Effector memory CD8-positive, alpha-beta T cell (primary cell): ENCODE measurements at regions not wholly inside any gene's neighbourhood (a gene's known extent, or its start where the extent isn't known, plus 50 kb on each side); places are given as distances from the start of the nearest gene placed in this dataset.
"Not testable (repeated sequence)": the region's sequence is repeated elsewhere in the genome, so short reads cannot be mapped to it uniquely, and the experiment has no call there.

ENCODE experiments used
- ATAC-seq: fragments of 150-1000 bp; cut with Tn5 transposase; replicated peaks from 2 replicates; pipeline ENCODE4 v1.10.0; 2021; ENCODE audit warnings: mild to moderate bottlenecking, moderate library complexity
- DNase-seq, 3 experiments: peaks; one replicate each; pipeline ENCODE4 v3.0.0; 2021
- H3K27ac Mint-ChIP-seq, 2 donors: one replicate each; pipeline ENCODE4 v1.8.0; 2022; ENCODE audit warnings: mild to moderate bottlenecking in 2 of 2, mixed read lengths in 2 of 2, moderate library complexity in 2 of 2
- H3K27me3 Mint-ChIP-seq, 2 donors: one replicate each; pipeline ENCODE4 v1.8.0; 2022; ENCODE audit warnings: mixed read lengths in 2 of 2
- H3K36me3 Mint-ChIP-seq: one replicate; pipeline ENCODE4 v1.8.0; 2022; ENCODE audit warnings: mild to moderate bottlenecking, moderate library complexity, mixed read lengths; ENCODE audit not compliant: insufficient read depth
- H3K4me1 Mint-ChIP-seq, 2 donors: one replicate each; pipeline ENCODE4 v1.8.0; 2022; ENCODE audit warnings: low read depth in 2 of 2, mixed read lengths in 2 of 2
- H3K4me3 Mint-ChIP-seq, 2 donors: one replicate each; pipeline ENCODE4 v1.8.0; 2022; ENCODE audit warnings: mild to moderate bottlenecking in 2 of 2, mixed read lengths in 2 of 2, moderate library complexity in 2 of 2
- H3K9me3 Mint-ChIP-seq, 2 donors: one replicate each; pipeline ENCODE4 v1.8.0; 2022; ENCODE audit warnings: mixed read lengths in 2 of 2

- Mint-ChIP-seq H3K4me1 (no peaks in the 10 kb centered on the region), H3K9me3 (peaks cover 0 to 8% of the 10 kb centered on the region in 2 donors), H3K4me3 (no peak overlapping the region), H3K36me3 (no peaks in the 10 kb centered on the region), H3K27me3 (no peaks in the 10 kb centered on the region), H3K27ac (no peak overlapping the region)
- no peak for DNase-seq
- ATAC-seq, result no peak
These were observed 87.2 kb upstream of the COL1A2 start for GRCh38 chr7:94307399-94308048.

GRCh38 chr7:94311515-94311914 lies 83.2 kb upstream of the COL1A2 start:
- DNase-seq (no peak), ATAC-seq (no peak)
- H3K9me3 Mint-ChIP-seq, result peaks cover 0 to 8% of the 10 kb centered on the region in 2 donors
- no peaks in the 10 kb centered on the region for H3K27me3 Mint-ChIP-seq
- H3K4me3 Mint-ChIP-seq, result no peak overlapping the region
- no peaks in the 10 kb centered on the region for H3K4me1 Mint-ChIP-seq
- no peaks in the 10 kb centered on the region for H3K36me3 Mint-ChIP-seq
- no peak overlapping the region for H3K27ac Mint-ChIP-seq

DNA sequence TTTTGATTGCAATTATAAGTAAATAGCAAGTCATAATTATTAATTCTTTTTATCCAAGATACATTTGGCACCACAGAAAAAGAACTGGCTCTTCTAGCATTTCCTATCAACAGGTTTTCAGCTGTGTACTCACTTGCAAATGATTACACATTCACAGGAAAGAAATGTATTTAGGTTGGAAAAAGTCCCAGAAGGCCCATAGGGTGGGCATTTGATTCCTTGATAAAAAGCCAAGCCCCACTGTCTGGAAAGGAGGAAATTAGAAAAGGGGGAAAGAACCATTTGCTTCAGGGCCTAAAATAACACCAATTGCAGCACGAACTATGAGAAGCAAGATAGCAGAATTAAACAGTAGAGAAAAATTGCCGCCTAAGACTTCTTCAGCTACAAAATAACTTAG lies 80.8 kb upstream of the COL1A2 start:
- peaks cover 0 to 4% of the 10 kb centered on the region in 2 donors for H3K9me3 Mint-ChIP-seq
- H3K4me3 Mint-ChIP-seq, result no peak overlapping the region
- H3K36me3 Mint-ChIP-seq, result no peaks in the 10 kb centered on the region
- ATAC-seq, result no peak
- no peaks in the 10 kb centered on the region for H3K27me3 Mint-ChIP-seq
- no peaks in the 10 kb centered on the region for H3K4me1 Mint-ChIP-seq
- H3K27ac Mint-ChIP-seq, result no peak overlapping the region
- no peak for DNase-seq

- Mint-ChIP-seq H3K36me3 (no peaks in the 10 kb centered on the region), H3K27me3 (no peaks in the 10 kb centered on the region), H3K9me3 (peaks cover 0 to 1% of the 10 kb centered on the region in 2 donors), H3K4me3 (no peak overlapping the region), H3K27ac (no peak overlapping the region), H3K4me1 (no peaks in the 10 kb centered on the region)
- no peak for DNase-seq
- no peak for ATAC-seq
These were observed 80.0 kb upstream of the COL1A2 start for GRCh38 chr7:94314413-94315410.

DNA sequence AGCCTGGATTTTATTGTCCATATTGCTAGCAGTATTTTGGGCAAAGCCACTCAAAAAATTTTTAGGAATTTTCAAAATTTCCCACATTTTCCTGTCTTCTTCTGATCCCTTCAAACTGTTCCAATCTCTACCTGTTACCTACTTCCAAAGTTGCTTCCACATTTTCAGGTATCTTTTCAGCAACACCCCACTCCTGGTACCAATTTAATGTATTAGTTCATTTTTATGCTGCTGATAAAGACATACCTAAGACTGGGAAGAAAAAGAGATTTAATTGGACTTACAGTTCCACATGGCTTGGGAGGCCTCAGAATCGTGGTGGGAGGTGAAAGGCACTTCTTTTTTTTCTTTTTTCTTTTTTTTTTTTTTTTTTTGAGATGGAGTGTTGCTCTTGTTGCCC lies 73.6 kb upstream of the COL1A2 start:
- H3K4me3 Mint-ChIP-seq, H3K4me1 Mint-ChIP-seq, ATAC-seq, H3K27me3 Mint-ChIP-seq, H3K9me3 Mint-ChIP-seq, DNase-seq, H3K36me3 Mint-ChIP-seq, H3K27ac Mint-ChIP-seq: not testable (repeated sequence)

- Mint-ChIP-seq H3K27ac (no peak overlapping the region), H3K9me3 (peaks cover 4 to 5% of the 10 kb centered on the region in 2 donors)
- ATAC-seq, result no peak
These were observed 70.9 kb upstream of the COL1A2 start for GRCh38 chr7:94323844-94324243.

DNA sequence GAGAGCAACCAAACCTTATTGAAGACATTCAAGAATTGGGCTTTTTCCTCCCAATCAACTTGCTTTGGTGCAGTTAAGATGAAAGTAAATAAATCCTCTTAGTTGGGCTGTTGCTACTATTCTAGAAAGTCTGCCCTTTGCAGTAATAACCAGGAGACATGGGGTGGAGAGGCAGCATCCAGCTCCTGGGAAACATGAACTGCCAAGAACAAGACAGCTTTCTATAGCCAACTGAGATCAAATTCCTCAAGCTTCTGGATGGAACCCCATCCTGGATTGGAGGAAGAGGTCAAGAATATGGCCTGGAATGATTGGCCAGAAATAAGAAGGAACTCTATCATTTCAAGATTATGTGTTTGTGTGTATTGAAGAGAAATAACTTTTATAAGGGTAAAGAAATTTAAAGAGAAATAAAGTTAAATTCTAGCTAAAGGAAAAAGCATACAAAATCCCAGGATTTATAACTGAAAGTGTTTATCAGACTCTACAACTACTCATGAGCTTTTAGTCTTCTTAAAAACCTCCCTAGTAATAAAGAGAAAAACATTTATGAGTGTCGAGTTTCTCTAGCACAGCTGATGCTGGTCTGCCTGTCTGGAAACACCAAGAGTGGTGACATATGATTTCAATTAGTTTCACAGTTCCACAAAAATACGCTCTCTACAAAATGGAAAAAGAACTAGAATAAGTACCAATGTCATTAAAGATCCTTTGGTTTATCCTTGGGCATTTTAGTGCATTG lies 70.1 kb upstream of the COL1A2 start:
- H3K4me3 Mint-ChIP-seq, result no peak overlapping the region
- ATAC-seq, result no peak
- H3K36me3 Mint-ChIP-seq, result peaks cover 2% of the 10 kb centered on the region
- H3K9me3 Mint-ChIP-seq, result peaks cover 4 to 5% of the 10 kb centered on the region in 2 donors
- H3K4me1 Mint-ChIP-seq, result no peaks in the 10 kb centered on the region
- H3K27ac Mint-ChIP-seq, result no peak overlapping the region
- no peak for DNase-seq
- no peaks in the 10 kb centered on the region for H3K27me3 Mint-ChIP-seq

More at GRCh38 chr7:94323844-94324243, 70.9 kb upstream of the COL1A2 start:
- DNase-seq, result no peak
- Mint-ChIP-seq H3K4me1 (no peaks in the 10 kb centered on the region), H3K36me3 (peaks cover 2% of the 10 kb centered on the region), H3K4me3 (no peak overlapping the region), H3K27me3 (no peaks in the 10 kb centered on the region)

GRCh38 chr7:94325122-94325475 lies 69.6 kb upstream of the COL1A2 start:
- no peaks in the 10 kb centered on the region for H3K27me3 Mint-ChIP-seq
- no peaks in the 10 kb centered on the region for H3K4me1 Mint-ChIP-seq
- no peak overlapping the region for H3K27ac Mint-ChIP-seq
- H3K4me3 Mint-ChIP-seq, result no peak overlapping the region
- peaks cover 2% of the 10 kb centered on the region for H3K36me3 Mint-ChIP-seq
- ATAC-seq (no peak), DNase-seq (no peak)
- H3K9me3 Mint-ChIP-seq, result peaks cover 4 to 5% of the 10 kb centered on the region in 2 donors

- no peak for ATAC-seq
- Mint-ChIP-seq H3K4me3 (no peak overlapping the region), H3K9me3 (no peaks in the 10 kb centered on the region), H3K27ac (no peak overlapping the region), H3K4me1 (no peaks in the 10 kb centered on the region), H3K36me3 (peaks cover 2% of the 10 kb centered on the region), H3K27me3 (no peaks in the 10 kb centered on the region)
- no peak for DNase-seq
These were observed 64.2 kb upstream of the COL1A2 start for GRCh38 chr7:94330269-94331020.

DNA sequence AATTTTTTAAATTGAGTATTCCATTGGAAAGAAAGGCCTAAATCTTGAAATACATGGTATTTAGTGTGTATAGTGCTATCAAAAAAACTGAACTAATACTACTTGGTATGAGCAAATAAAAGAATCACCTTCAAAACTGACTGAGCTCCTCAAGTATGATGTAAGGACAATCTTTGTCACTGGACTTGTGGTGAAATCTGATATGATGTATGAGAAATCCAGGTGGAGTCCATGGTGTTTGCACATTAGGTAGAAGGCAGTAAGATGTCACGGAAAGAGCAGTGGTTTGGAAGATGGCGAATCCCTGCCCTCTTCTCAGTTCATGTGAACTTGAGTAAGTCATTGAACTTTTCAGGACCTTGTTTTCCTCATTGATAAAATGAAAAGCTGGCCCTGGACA lies 62.1 kb upstream of the COL1A2 start:
- Mint-ChIP-seq H3K36me3 (peaks cover 2% of the 10 kb centered on the region), H3K9me3 (no peaks in the 10 kb centered on the region)

GRCh38 chr7:94333810-94334209 lies 60.9 kb upstream of the COL1A2 start:
- Mint-ChIP-seq H3K9me3 (no peaks in the 10 kb centered on the region), H3K4me1 (no peaks in the 10 kb centered on the region), H3K27ac (no peak overlapping the region), H3K27me3 (no peaks in the 10 kb centered on the region), H3K36me3 (no peaks in the 10 kb centered on the region), H3K4me3 (no peak overlapping the region)
- no peak for ATAC-seq
- no peak for DNase-seq

More for the DNA sequence above, 62.1 kb upstream of the COL1A2 start:
- H3K4me3 Mint-ChIP-seq, result no peak overlapping the region
- no peaks in the 10 kb centered on the region for H3K27me3 Mint-ChIP-seq
- DNase-seq (no peak), ATAC-seq (no peak)
- no peak overlapping the region for H3K27ac Mint-ChIP-seq
- H3K4me1 Mint-ChIP-seq, result no peaks in the 10 kb centered on the region

DNA sequence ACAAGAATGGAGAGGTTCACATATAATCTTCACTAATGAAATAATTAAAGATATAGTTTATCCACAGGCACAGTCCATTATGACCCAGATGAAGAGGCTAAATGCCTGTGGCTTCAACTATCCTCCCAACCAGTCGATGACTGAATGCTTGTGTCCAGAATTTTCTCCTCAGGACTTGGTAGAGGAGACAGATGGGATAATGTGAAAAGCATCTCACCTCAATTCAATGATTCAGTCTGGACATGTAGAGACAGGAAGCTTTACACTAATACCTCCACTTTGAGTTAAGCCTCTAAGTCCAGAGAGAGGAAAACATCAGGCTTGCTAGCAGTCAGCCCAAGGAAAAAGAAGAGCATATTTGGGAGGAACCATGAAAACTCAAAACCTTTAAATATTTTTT lies 59.1 kb upstream of the COL1A2 start:
- H3K9me3 Mint-ChIP-seq, result no peaks in the 10 kb centered on the region
- no peaks in the 10 kb centered on the region for H3K36me3 Mint-ChIP-seq
- DNase-seq (no peak), ATAC-seq (no peak)
- no peak overlapping the region for H3K27ac Mint-ChIP-seq
- H3K27me3 Mint-ChIP-seq, result no peaks in the 10 kb centered on the region
- H3K4me3 Mint-ChIP-seq, result no peak overlapping the region
- H3K4me1 Mint-ChIP-seq, result no peaks in the 10 kb centered on the region

DNA sequence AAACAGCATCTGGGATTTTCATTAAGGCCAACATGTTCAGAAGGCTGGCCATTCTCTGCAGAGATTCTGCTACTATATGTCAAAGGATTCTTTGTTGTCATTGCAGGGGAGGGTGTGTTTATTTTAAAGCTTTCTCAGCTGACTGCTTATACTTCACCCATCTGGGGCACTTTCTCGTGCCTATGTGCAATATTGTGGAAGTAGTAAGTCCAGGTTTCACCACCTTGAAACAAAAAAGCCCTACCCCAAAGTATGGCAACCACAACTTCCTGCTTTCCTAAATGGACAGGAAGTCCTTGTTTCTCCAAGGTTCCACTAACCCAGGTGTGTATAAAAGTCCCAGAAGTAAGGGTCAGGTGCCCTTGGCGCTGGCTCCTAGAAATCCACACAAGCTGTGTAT lies 58.7 kb upstream of the COL1A2 start:
- ATAC-seq, result no peak

More for the DNA sequence above, 58.7 kb upstream of the COL1A2 start:
- Mint-ChIP-seq H3K36me3 (no peaks in the 10 kb centered on the region), H3K27me3 (no peaks in the 10 kb centered on the region), H3K4me1 (no peaks in the 10 kb centered on the region), H3K4me3 (no peak overlapping the region), H3K9me3 (no peaks in the 10 kb centered on the region), H3K27ac (no peak overlapping the region)
- no peak for DNase-seq
